H9 (cell line): ENCODE measurements at regions not wholly inside any gene's neighbourhood (a gene's known extent, or its start where the extent isn't known, plus 50 kb on each side); places are given as distances from the start of the nearest gene placed in this dataset.

Source experiments
- DNase-seq: peaks from one replicate; pipeline ENCODE4 v3.0.0-alpha.2; 2017
- H2AFZ ChIP-seq: one replicate; pipeline ENCODE4 v1.6.1; 2013; ENCODE audit warnings: mild to moderate bottlenecking, low read length, control low read depth, moderate library complexity
- H2AK5ac ChIP-seq: 2 replicates; pipeline ENCODE4 v1.6.1; 2013; ENCODE audit warnings: low read length, control low read depth, mixed read lengths; ENCODE audit not compliant: insufficient read length
- H2BK120ac ChIP-seq: one replicate; pipeline ENCODE4 v1.6.1; 2013; ENCODE audit warnings: low read depth, mild to moderate bottlenecking, low read length, control low read depth, inconsistent platforms; ENCODE audit not compliant: poor library complexity, severe bottlenecking
- H2BK12ac ChIP-seq: 2 replicates; pipeline ENCODE4 v1.6.1; 2013; ENCODE audit warnings: low read length, control low read depth, mixed read lengths, low read depth; ENCODE audit not compliant: insufficient read length
- H2BK15ac ChIP-seq: 2 replicates; pipeline ENCODE4 v1.6.1; 2013; ENCODE audit warnings: low read depth, low read length, control low read depth
- H2BK20ac ChIP-seq: one replicate; pipeline ENCODE4 v1.6.1; 2013; ENCODE audit warnings: low read depth, mild to moderate bottlenecking, low read length, control low read depth, inconsistent platforms; ENCODE audit not compliant: poor library complexity, severe bottlenecking
- H2BK5ac ChIP-seq: 2 replicates; pipeline ENCODE4 v1.6.1; 2013; ENCODE audit warnings: low read length, control low read depth, mixed read lengths; ENCODE audit not compliant: insufficient read length
- H3K14ac ChIP-seq: 2 replicates; pipeline ENCODE4 v1.6.1; 2013; ENCODE audit warnings: low read length, control low read depth; ENCODE audit not compliant: insufficient read depth
- H3K18ac ChIP-seq: 2 replicates; pipeline ENCODE4 v1.6.1; 2013; ENCODE audit warnings: low read depth, mild to moderate bottlenecking, mixed read lengths, low read length, control low read depth; ENCODE audit not compliant: insufficient read length
- H3K23ac ChIP-seq: 2 replicates; pipeline ENCODE4 v1.6.1; 2013; ENCODE audit warnings: low read length, control low read depth, mixed read lengths, low read depth; ENCODE audit not compliant: insufficient read length
- H3K23me2 ChIP-seq: 2 replicates; pipeline ENCODE4 v1.6.1; 2013; ENCODE audit warnings: low read depth, mild to moderate bottlenecking, mixed read lengths, low read length, control low read depth; ENCODE audit not compliant: insufficient read length, poor library complexity, severe bottlenecking
- H3K27ac ChIP-seq: 2 replicates; pipeline ENCODE4 v1.5.1; 2013; ENCODE audit warnings: low read length, control low read depth, mixed read lengths, low read depth; ENCODE audit not compliant: insufficient read length
- H3K27me3 ChIP-seq: 2 replicates; pipeline ENCODE4 v1.6.1; 2013; ENCODE audit warnings: low read length, control low read depth, inconsistent platforms; ENCODE audit not compliant: insufficient read depth
- H3K4ac ChIP-seq: 2 replicates; pipeline ENCODE4 v1.6.1; 2013; ENCODE audit warnings: low read depth, mild to moderate bottlenecking, control low read depth, inconsistent platforms, low read length, moderate library complexity
- H3K4me1 ChIP-seq: 2 replicates; pipeline ENCODE4 v1.6.1; 2013; ENCODE audit warnings: low read length, control low read depth, inconsistent platforms; ENCODE audit not compliant: insufficient read depth
- H3K4me2 ChIP-seq: 2 replicates; pipeline ENCODE4 v1.6.1; 2013; ENCODE audit warnings: low read length, control low read depth, mixed read lengths; ENCODE audit not compliant: insufficient read length, insufficient read depth
- H3K56ac ChIP-seq: 2 replicates; pipeline ENCODE4 v1.6.1; 2013; ENCODE audit warnings: low read depth, mild to moderate bottlenecking, mixed read lengths, low read length, control low read depth; ENCODE audit not compliant: insufficient read length
- H3K79me1 ChIP-seq: 2 replicates; pipeline ENCODE4 v1.6.1; 2013; ENCODE audit warnings: low read depth, mild to moderate bottlenecking, moderate library complexity, low read length, control low read depth, inconsistent platforms; ENCODE audit not compliant: insufficient read depth, poor library complexity, severe bottlenecking
- H3K79me2 ChIP-seq: 2 replicates; pipeline ENCODE4 v1.6.1; 2013; ENCODE audit warnings: low read length, control low read depth, inconsistent platforms; ENCODE audit not compliant: insufficient read depth
- H3K9ac ChIP-seq: 2 replicates; pipeline ENCODE4 v1.6.1; 2013; ENCODE audit warnings: low read length, control low read depth, mixed read lengths; ENCODE audit not compliant: insufficient read length; ENCODE audit errors: extremely low read depth
- H3K9me3 ChIP-seq: one replicate; pipeline ENCODE4 v1.6.1; 2013; ENCODE audit warnings: low read depth, low read length, inconsistent platforms; ENCODE audit not compliant: control insufficient read depth
- H3T11ph ChIP-seq: one replicate; pipeline ENCODE4 v1.6.1; 2013; ENCODE audit warnings: mild to moderate bottlenecking, low read length, control low read depth, inconsistent platforms
- H4K20me1 ChIP-seq: one replicate; pipeline ENCODE4 v1.6.1; 2013; ENCODE audit not compliant: control insufficient read depth, insufficient read length, insufficient read depth
- H4K5ac ChIP-seq: 2 replicates; pipeline ENCODE4 v1.6.1; 2013; ENCODE audit warnings: low read depth, mild to moderate bottlenecking, mixed read lengths, low read length, control low read depth; ENCODE audit not compliant: insufficient read length
- H4K8ac ChIP-seq: replicated peaks from 2 replicates; pipeline ENCODE4 v1.6.1; 2013; ENCODE audit warnings: low read length, control low read depth, mixed read lengths, low read depth; ENCODE audit not compliant: insufficient read length
- H4K91ac ChIP-seq: 2 replicates; pipeline ENCODE4 v1.6.1; 2013; ENCODE audit warnings: low read depth, mild to moderate bottlenecking, moderate library complexity, mixed read lengths, low read length, control low read depth; ENCODE audit not compliant: insufficient read length
- H3K27ac Mint-ChIP-seq, 3 experiments: 2 replicates in 2 of 3; 3 replicates in 1 of 3; pipeline ENCODE4 v1.8.0; 2020 to 2021; ENCODE audit warnings: mixed read lengths in 3 of 3, mild to moderate bottlenecking in 1 of 3, moderate library complexity in 1 of 3
- H3K27me3 Mint-ChIP-seq: 2 replicates; pipeline ENCODE4 v1.8.0; 2021; ENCODE audit warnings: low read depth, mild to moderate bottlenecking, moderate library complexity, mixed read lengths
- H3K36me3 Mint-ChIP-seq, 3 experiments: 2 replicates in 2 of 3; 3 replicates in 1 of 3; pipeline ENCODE4 v1.8.0; 2020 to 2021; ENCODE audit warnings: low read depth in 3 of 3, mixed read lengths in 3 of 3; ENCODE audit not compliant: insufficient read depth in 1 of 3
- H3K4me1 Mint-ChIP-seq, 2 experiments: 2 replicates each; pipeline ENCODE4 v1.8.0; 2020; ENCODE audit warnings: mixed read lengths in 2 of 2
- H3K4me3 Mint-ChIP-seq, 2 experiments: 2 replicates in 1 of 2; 3 replicates in 1 of 2; pipeline ENCODE4 v1.8.0; 2020 to 2021; ENCODE audit warnings: mild to moderate bottlenecking in 2 of 2, mixed read lengths in 2 of 2, moderate library complexity in 1 of 2
- H3K9me3 Mint-ChIP-seq, 2 experiments: 2 replicates in 1 of 2; 3 replicates in 1 of 2; pipeline ENCODE4 v1.8.0; 2020; ENCODE audit warnings: mild to moderate bottlenecking in 2 of 2, mixed read lengths in 2 of 2, moderate library complexity in 1 of 2
- WGBS: extraction: QIAGEN DNeasy Blood & Tissue Kit; methylation state at CpG from one replicate; pipeline ENCODE4 v1.1.7; 2013; ENCODE audit warnings: missing lambda C conversion rate, low lambda C conversion rate, mixed read lengths; ENCODE audit not compliant: insufficient read length; ENCODE audit errors: extremely low coverage; 5-methylcytosine and 5-hydroxymethylcytosine counted together
- TF ChIP-seq, protein P1 (sequence below): fragments of 200-600 bp; sonication (generic); conservative IDR thresholded peaks from 3 replicates; pipeline ENCODE4 v1.8.0; 2021; ENCODE audit warnings: antibody characterized with exemption, mild to moderate bottlenecking

DNA sequence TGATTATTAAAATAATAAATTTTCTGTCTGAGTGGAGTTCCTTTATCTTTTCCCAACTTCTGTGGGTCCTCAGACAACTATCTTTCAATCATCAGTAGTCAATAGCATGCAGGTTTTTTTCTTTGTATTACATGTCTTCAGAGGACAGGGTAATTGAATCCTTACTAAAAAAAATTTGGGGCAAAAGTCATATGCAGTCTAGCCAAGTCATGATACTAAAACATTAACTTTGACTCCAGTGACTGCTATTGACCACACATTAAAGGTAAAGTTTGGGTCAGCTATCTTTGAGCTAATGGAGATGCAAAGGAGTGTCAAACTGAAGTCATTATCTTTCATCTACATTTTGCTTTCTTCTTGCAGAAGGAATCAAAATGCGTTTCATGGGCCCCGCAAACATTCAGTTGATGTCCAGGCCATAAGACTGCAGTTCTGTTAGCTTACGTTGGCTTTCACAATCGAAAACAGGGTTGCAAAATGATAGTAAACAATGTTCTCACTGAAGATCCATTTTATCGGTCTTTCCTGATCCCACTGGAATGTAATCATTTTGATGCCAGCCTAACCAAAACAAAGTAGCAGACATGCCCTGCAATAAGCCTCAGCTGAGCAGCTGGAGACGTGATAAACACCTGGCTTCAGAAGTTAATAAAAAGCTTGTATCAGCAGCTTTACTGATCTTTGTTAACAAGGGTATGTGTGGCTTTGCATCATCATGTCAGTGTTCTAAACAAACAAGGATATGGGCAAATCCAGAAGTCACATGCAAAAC is 186.1 kb upstream of the PRLR start:
- H3K23me2 ChIP-seq, result no peaks in the 10 kb centered on the region
- H2AFZ ChIP-seq, result no peak overlapping the region
- H4K5ac ChIP-seq, result no peak overlapping the region
- H4K91ac ChIP-seq, result no peak overlapping the region
- no peaks in the 10 kb centered on the region for H3K27me3 ChIP-seq
- no peaks in the 10 kb centered on the region for H3K4me1 ChIP-seq
- no peak overlapping the region for H3T11ph ChIP-seq
- H2BK120ac ChIP-seq, result no peak overlapping the region
- no peak overlapping the region for H3K23ac ChIP-seq
- H3K79me1 ChIP-seq, result no peaks in the 10 kb centered on the region
- no peak overlapping the region for H2BK20ac ChIP-seq
- H3K27ac Mint-ChIP-seq, result no peak overlapping the region
- peaks cover under 1% of the 10 kb centered on the region; the same call in 1 of the 2 replicates for H3K27me3 Mint-ChIP-seq
- TF ChIP-seq, protein P1, sequence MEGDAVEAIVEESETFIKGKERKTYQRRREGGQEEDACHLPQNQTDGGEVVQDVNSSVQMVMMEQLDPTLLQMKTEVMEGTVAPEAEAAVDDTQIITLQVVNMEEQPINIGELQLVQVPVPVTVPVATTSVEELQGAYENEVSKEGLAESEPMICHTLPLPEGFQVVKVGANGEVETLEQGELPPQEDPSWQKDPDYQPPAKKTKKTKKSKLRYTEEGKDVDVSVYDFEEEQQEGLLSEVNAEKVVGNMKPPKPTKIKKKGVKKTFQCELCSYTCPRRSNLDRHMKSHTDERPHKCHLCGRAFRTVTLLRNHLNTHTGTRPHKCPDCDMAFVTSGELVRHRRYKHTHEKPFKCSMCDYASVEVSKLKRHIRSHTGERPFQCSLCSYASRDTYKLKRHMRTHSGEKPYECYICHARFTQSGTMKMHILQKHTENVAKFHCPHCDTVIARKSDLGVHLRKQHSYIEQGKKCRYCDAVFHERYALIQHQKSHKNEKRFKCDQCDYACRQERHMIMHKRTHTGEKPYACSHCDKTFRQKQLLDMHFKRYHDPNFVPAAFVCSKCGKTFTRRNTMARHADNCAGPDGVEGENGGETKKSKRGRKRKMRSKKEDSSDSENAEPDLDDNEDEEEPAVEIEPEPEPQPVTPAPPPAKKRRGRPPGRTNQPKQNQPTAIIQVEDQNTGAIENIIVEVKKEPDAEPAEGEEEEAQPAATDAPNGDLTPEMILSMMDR, result no peak
- no peak overlapping the region for H2BK5ac ChIP-seq
- H3K27ac ChIP-seq, result no peak overlapping the region
- no peak overlapping the region for H2BK15ac ChIP-seq
- H3K18ac ChIP-seq, result no peak overlapping the region
- H3K4me2 ChIP-seq, result no peak overlapping the region
- no peak overlapping the region for H4K8ac ChIP-seq
- no peak overlapping the region for H3K14ac ChIP-seq
- no peaks in the 10 kb centered on the region for H3K9me3 ChIP-seq
- no peak overlapping the region for H2AK5ac ChIP-seq
- H3K9me3 Mint-ChIP-seq, result peaks cover 0 to 2% of the 10 kb centered on the region in 2 experiments; a peak in 1 of 5 replicates
- H4K20me1 ChIP-seq, result no peaks in the 10 kb centered on the region
- H3K4ac ChIP-seq, result no peak overlapping the region
- no peaks in the 10 kb centered on the region for H3K4me1 Mint-ChIP-seq
- H3K79me2 ChIP-seq, result no peaks in the 10 kb centered on the region
- H3K56ac ChIP-seq, result no peak overlapping the region
- WGBS, result no CpG with 5 or more reads among the region's 6 CpGs
- H3K9ac ChIP-seq, result no peak overlapping the region
- H3K36me3 Mint-ChIP-seq, result peaks cover 0 to 1% (median 0%) of the 10 kb centered on the region in 3 experiments; a peak in 1 of 7 replicates
- H3K4me3 Mint-ChIP-seq, result no peak overlapping the region
- no peak for DNase-seq
- no peak overlapping the region for H2BK12ac ChIP-seq
